Uterus (tissue), 3 donors: ENCODE measurements at regions not wholly inside any gene's neighbourhood (a gene's known extent, or its start where the extent isn't known, plus 50 kb on each side); places are given as distances from the start of the nearest gene placed in this dataset.

Experiments used
- DNase-seq, 2 donors: peaks; one replicate each; pipeline ENCODE4 v3.0.0-alpha.2; 2019 to 2020
- H3K27ac ChIP-seq, 2 donors: fragments of 200-600 bp; sonication (generic); 1 replicate in 1 of 2; 2 replicates in 1 of 2; pipeline ENCODE4 v1.5.1; 2016 to 2018
- H3K27me3 ChIP-seq, 2 donors: fragments of 200-600 bp; sonication (generic); one replicate each; pipeline ENCODE4 v1.5.1; 2018 to 2019; ENCODE audit warnings: control low read depth in 1 of 2
- H3K36me3 ChIP-seq, 2 donors: fragments of 200-600 bp; sonication (generic); one replicate each; pipeline ENCODE4 v1.5.1; 2019; ENCODE audit warnings: control low read depth in 1 of 2
- H3K4me1 ChIP-seq, 2 donors: fragments of 200-600 bp; sonication (generic); one replicate each; pipeline ENCODE4 v1.5.1; 2018 to 2019; ENCODE audit warnings: control low read depth in 1 of 2
- H3K4me3 ChIP-seq, 2 donors: fragments of 200-600 bp; sonication (generic); 1 replicate in 1 of 2; 2 replicates in 1 of 2; pipeline ENCODE4 v1.5.1; 2018 to 2019; ENCODE audit warnings: mild to moderate bottlenecking in 1 of 2
- H3K9me3 ChIP-seq, 2 donors: fragments of 200-600 bp; sonication (generic); one replicate each; pipeline ENCODE4 v1.5.1; 2019; ENCODE audit warnings: control low read depth in 1 of 2
- POLR2A ChIP-seq, 2 donors: fragments of 450-650 bp; IDR thresholded peaks; one replicate each; pipeline ENCODE4 v1.6.1; 2016; ENCODE audit warnings: antibody characterized with exemption in 2 of 2, mild to moderate bottlenecking in 1 of 2, moderate library complexity in 1 of 2
- intact Hi-C: fragments of 100-400 bp; cut with DNase I; formaldehyde crosslinking; loops from one replicate; pipeline ENCODE4 v1.15.1; 2023; ENCODE audit warnings: low total_unique reads
- TF ChIP-seq, protein P1 (sequence below), 4 experiments: fragments of 200-600 bp in 2 of 4; fragments of 450-650 bp in 2 of 4; sonication (generic) in 2 of 4; IDR thresholded peaks; one replicate each; pipeline ENCODE4 v1.5.1; 2016 to 2019; ENCODE audit warnings: antibody characterized with exemption in 4 of 4, mild to moderate bottlenecking in 2 of 4, moderate library complexity in 1 of 4
- donor health status: DM: yes; HTN: yes; CAD: no.

GRCh38 chr5:158121678-158122077 lies 262.7 kb upstream of the CLINT1 start:
- intact Hi-C loops, result no loop called here
- DNase-seq, result no peak
- no peak for TF ChIP-seq POLR2A (IDR thresholded peaks at IDR 0.05)
- TF ChIP-seq, protein P1, sequence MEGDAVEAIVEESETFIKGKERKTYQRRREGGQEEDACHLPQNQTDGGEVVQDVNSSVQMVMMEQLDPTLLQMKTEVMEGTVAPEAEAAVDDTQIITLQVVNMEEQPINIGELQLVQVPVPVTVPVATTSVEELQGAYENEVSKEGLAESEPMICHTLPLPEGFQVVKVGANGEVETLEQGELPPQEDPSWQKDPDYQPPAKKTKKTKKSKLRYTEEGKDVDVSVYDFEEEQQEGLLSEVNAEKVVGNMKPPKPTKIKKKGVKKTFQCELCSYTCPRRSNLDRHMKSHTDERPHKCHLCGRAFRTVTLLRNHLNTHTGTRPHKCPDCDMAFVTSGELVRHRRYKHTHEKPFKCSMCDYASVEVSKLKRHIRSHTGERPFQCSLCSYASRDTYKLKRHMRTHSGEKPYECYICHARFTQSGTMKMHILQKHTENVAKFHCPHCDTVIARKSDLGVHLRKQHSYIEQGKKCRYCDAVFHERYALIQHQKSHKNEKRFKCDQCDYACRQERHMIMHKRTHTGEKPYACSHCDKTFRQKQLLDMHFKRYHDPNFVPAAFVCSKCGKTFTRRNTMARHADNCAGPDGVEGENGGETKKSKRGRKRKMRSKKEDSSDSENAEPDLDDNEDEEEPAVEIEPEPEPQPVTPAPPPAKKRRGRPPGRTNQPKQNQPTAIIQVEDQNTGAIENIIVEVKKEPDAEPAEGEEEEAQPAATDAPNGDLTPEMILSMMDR (IDR thresholded peaks at IDR 0.05), result no peak
- H3K27ac ChIP-seq, result no peak overlapping the region
- no peaks in the 10 kb centered on the region for H3K9me3 ChIP-seq
- peaks cover 0 to 3% of the 10 kb centered on the region in 2 donors for H3K4me1 ChIP-seq
- H3K4me3 ChIP-seq, result no peak overlapping the region
- H3K36me3 ChIP-seq, result no peaks in the 10 kb centered on the region
- no peaks in the 10 kb centered on the region for H3K27me3 ChIP-seq

- Histone ChIP-seq H3K4me3 (no peak overlapping the region), H3K27ac (peak overlapping the region; percentile 18 to 53), H3K9me3 (no peaks in the 10 kb centered on the region), H3K4me1 (peaks cover 0 to 3% of the 10 kb centered on the region in 2 donors), H3K27me3 (no peaks in the 10 kb centered on the region), H3K36me3 (no peaks in the 10 kb centered on the region)
- DNase-seq, result no peak
- no peak for TF ChIP-seq POLR2A (IDR thresholded peaks at IDR 0.05)
- TF ChIP-seq, protein P1 (IDR thresholded peaks at IDR 0.05), result no peak
- intact Hi-C loops, result no loop called here
Observed at GRCh38 chr5:158120760-158121159, 261.8 kb upstream of the CLINT1 start.

- H3K27me3 ChIP-seq, result no peaks in the 10 kb centered on the region
- peak; percentile 19 to 26 for DNase-seq
- no peaks in the 10 kb centered on the region for H3K9me3 ChIP-seq
- intact Hi-C loops, result no loop called here
- peaks cover 0 to 3% of the 10 kb centered on the region in 2 donors for H3K4me1 ChIP-seq
- H3K4me3 ChIP-seq, result no peak overlapping the region
- peak overlapping the region; percentile 18 to 53 for H3K27ac ChIP-seq
- no peak for TF ChIP-seq POLR2A (IDR thresholded peaks at IDR 0.05)
- TF ChIP-seq, protein P1 (IDR thresholded peaks at IDR 0.05), result no peak
- no peaks in the 10 kb centered on the region for H3K36me3 ChIP-seq
Observed at GRCh38 chr5:158119961-158120723, 261.2 kb upstream of the CLINT1 start.

- intact Hi-C loops, result no loop called here
- Histone ChIP-seq H3K4me1 (peaks cover 0 to 3% of the 10 kb centered on the region in 2 donors), H3K36me3 (no peaks in the 10 kb centered on the region), H3K9me3 (no peaks in the 10 kb centered on the region), H3K4me3 (no peak overlapping the region), H3K27ac (no peak overlapping the region), H3K27me3 (no peaks in the 10 kb centered on the region)
- TF ChIP-seq POLR2A (IDR thresholded peaks at IDR 0.05), result no peak
- TF ChIP-seq, protein P1 (IDR thresholded peaks at IDR 0.05), result no peak
- DNase-seq, result no peak
Observed at GRCh38 chr5:158117467-158118160, 258.7 kb upstream of the CLINT1 start.

DNA sequence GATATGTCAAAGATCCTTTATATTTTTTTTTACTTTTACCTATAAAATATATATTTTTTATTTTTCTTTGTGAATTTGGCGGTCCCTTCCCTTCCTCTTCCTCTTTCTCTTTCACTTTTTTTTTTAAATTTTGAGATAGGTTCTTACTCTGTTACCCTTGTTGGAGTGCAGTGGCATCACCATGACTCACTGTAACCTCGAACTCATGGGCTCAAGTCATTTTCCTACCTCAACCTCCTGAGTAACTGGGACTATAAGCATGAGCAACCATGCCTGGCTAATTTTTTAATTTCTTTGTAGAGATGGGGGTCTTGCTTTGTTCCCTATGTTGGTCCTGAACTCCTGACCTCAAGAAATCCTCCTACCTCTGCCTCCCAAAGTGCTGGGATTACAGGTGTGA lies 258.0 kb upstream of the CLINT1 start:
- intact Hi-C loops, result no loop called here
- peaks cover 0 to 3% of the 10 kb centered on the region in 2 donors for H3K4me1 ChIP-seq
- no peaks in the 10 kb centered on the region for H3K27me3 ChIP-seq
- H3K9me3 ChIP-seq, result no peaks in the 10 kb centered on the region
- no peak overlapping the region for H3K4me3 ChIP-seq
- TF ChIP-seq, protein P1 (IDR thresholded peaks at IDR 0.05), result no peak
- TF ChIP-seq POLR2A (IDR thresholded peaks at IDR 0.05), result no peak
- H3K36me3 ChIP-seq, result no peaks in the 10 kb centered on the region
- no peak for DNase-seq
- no peak overlapping the region for H3K27ac ChIP-seq
